Activated effector memory CD4-positive, alpha-beta T cell treated with Interleukin-2 at 50 U/mL for 16 hours (primary cell): ENCODE measurements at regions not wholly inside any gene's neighbourhood (a gene's known extent, or its start where the extent isn't known, plus 50 kb on each side); places are given as distances from the start of the nearest gene placed in this dataset.

Experiments
- DNase-seq: peaks from one replicate; pipeline ENCODE4 v3.0.0-alpha.2; 2020

DNA sequence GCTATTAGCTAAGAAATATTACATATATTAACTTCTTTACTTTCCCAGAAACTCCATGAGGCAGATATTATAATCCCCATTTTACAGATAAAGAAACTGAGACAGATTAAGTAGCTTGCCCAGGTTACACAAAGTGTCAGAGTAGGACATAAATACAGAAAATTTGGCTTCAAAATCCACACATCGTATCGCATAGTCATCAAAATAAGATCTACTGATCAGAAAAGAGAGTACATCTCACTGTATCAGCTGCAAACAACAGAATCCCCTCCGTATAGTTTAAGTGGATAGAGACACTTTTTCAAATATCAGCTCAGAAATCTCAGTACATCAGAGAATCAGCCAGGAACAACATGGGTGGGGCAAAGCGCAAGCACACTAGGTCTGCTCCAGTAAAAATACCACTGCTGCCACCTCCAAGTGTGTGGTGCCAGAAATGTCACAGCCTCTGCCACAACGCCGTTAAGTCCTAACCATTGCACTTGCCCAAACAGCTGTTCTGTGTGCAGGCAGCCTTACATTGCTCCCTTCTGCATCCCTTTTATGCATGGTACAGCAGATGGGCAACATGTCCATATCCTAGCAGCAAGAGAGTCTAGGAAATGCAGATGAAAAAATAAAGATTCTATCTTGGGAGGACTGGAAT, 204.8 kb downstream of the KLF12 start:
- DNase-seq = no peak

- no peak for DNase-seq
Observed at GRCh38 chr13:73924607-73925006, 209.6 kb downstream of the KLF12 start.

DNA sequence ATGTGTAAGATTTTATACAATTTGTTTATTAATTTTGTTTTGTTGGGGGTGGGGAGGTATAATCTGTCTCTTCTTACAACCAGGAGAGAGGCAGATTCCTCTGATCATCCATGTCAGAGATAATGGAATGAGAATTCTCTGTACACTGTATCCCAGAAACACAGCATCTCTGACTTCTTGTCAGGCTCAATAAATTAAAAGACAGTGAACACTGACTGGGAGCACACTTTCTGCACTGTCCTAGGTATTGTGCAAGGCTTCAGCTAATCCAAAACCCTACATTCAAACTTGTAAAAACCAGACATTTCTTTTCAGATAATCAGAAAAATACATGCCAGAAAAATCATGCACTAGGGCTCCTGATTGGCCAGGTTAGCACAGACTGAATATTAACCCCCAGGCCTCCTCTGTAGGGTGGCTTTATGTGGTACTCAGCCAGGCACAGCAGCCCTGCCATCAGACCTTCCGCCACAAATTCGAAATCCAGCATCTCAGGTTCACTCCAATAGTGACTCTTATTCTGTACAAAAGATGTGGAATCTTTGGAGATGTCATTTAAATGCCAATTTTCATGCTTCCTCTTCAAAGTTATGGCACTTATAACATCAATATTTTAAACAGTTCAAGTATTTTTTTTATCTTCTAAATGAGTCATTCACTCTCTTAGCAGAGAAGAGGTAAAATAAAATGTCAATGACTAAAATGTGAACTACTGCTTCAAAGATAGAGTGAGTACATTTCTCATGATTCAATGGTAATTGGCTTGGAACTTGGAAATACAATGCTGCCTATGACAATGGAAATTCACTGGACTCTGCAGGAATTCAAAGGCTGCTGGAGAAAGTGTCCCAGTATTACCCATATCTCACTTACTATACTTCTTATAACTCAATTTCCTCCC, 211.5 kb downstream of the KLF12 start:
- DNase-seq = no peak

DNA sequence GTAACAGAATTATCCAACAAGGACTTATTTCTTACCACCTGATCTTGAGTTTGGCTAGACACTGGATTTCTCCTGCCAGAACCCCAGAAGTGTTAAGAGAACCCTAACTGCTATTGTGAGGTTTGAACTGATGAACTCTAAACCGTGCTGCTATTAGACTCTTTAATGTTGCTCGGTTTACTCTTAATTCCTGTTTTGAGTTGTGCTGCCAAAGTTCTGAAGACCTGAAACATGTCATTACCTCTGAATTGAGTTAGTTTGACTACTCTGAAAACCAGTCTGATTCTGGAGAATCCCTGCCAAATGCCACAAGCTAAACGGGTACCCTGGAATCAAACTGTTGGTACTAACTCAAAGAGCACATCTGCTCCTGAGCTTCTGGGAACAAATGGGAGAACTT, 215.5 kb downstream of the KLF12 start:
- DNase-seq = no peak

GRCh38 chr13:73913751-73914518, 220.3 kb downstream of the KLF12 start:
- no peak for DNase-seq

DNA sequence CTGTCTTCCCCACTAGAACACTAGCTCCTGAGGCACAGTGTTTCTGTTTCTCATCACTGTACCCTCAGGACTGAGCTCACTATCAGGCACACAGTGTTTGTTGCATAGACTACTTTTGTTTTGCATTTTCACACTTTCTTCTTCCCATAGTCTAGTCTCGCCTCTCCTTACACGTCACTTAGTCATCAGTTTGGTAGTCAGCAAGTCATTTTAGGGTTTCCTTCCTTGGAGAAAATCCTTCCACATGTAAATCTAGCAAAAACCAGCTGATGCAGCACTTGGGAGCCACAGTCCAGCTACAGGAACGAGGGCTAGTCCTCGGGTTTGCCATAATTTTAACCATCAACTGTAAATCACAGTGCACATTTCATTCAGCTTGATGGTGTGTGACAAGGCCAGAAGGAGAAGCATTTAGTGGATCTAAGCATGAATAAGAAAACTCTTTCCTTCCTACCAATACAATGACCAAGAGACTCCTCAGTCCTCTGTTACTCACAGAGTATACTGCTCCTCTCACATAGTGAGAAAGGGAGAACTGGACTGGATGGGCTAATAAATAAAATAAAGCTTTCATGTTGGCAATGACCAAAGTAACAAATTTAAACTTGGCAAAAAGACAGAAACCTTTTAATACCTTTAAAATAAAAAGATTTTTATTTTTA, 221.0 kb downstream of the KLF12 start:
- DNase-seq = no peak

DNA sequence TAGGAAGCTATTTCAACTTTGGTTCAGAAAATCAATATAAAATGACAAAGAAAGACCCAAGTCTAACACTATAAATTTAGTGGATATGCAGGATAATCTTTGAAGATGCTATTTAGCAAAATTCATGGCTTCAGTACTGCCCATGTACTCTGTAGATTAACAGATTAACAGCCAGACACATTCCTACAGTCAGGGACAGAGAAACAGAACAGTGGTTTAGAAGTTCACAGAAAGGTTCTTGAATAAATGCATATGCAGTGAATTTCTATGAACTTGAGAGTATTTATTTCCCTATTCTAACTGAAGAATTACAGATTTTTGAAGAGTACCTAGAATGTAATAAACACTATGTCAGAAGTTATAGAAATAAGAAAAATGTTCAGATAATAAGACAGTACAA, 222.8 kb downstream of the KLF12 start:
- DNase-seq = no peak

GRCh38 chr13:73910733-73911132, 223.5 kb downstream of the KLF12 start:
- DNase-seq = no peak

DNA sequence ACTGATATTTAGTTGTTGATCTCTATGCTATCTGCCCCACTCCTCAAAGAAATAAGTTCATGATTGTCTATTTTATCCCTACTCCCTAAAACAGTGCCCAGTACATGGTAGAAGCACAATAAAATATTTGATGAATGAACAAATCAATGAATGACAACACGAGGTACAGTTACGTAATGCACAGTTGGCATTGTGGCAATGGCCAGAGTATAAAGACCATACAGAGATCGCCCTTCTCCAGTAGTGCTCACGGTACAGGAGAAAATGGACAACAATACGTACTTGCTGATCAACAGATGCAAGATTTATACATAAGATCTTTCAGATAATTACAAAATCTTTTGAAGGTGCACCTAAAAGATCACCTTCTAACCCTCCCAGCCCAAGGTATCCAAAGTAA, 225.4 kb downstream of the KLF12 start:
- DNase-seq = no peak

GRCh38 chr13:73904625-73905024, 229.6 kb downstream of the KLF12 start:
- DNase-seq = no peak

DNA sequence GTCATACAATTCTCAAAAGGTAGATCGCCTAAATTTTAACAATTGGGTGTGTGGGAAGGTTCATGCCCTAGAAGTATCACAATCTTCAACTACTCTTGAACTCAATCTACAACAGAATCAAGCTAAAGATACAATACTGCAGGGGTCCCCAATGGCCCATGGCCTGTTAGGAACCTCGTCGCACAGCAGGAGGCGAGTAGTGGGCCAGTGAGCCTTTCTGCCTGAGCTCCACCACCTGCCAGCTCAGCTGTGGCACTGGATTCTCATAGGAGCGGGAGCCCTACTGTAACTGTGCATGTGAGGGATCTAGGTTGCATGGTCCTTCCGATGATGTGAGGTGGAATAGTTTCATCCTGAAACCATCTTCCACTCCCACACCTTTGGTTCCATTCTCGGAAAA, 230.6 kb downstream of the KLF12 start:
- DNase-seq = no peak

GRCh38 chr13:73902847-73903246, 231.4 kb downstream of the KLF12 start:
- DNase-seq = no peak

DNA sequence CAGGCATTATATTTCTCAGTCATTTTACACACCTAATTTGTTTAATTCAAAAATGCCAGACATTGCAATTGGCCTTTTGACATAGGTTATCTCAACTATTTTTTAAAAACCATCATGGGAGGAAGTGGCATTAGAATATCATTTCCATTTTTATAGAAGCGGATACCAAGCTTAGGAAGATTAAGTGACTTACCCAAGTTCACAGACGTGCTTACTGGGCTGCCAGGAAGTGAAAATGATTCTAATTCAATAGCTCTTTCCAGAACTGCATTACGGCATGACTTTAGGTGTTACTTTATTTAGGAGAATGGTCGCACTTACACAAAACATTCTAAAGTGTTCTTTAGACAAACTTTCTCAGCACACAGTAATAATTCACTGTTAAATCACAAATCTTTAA, 231.9 kb downstream of the KLF12 start:
- DNase-seq = no peak

DNA sequence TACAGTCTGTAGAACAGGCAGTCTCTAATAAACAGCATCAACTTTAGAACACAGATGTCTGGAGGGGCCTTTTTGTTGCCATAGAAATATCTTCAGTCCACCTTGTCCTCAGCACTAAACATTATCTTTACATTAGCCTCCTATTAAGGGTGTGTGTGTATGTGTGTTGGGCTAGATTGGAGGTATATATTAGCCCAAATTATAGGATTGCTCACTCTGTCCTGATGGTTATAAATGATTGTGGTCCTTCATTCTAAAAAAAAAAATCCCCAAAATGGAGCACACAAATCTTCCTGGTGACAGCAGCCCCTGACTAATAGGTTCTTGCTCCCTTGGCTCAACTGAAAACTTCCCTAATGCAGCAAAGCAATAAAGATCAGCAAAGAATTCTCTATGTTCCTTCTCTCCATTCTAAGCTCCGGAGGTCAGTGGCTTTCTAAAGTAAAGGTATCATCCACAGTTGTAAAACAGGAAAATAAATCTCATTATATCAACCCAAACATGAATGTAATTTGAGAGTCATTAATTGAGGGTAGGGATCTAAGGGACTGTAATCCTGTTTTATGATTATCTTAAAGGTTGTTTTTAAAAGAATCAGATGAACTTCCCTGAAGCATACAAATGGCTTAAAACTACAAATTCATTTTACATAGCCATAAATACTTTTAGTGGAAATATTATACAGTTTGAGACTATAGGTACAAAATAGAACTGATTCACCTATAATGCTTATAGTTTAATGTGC, 232.7 kb downstream of the KLF12 start:
- DNase-seq = no peak

DNA sequence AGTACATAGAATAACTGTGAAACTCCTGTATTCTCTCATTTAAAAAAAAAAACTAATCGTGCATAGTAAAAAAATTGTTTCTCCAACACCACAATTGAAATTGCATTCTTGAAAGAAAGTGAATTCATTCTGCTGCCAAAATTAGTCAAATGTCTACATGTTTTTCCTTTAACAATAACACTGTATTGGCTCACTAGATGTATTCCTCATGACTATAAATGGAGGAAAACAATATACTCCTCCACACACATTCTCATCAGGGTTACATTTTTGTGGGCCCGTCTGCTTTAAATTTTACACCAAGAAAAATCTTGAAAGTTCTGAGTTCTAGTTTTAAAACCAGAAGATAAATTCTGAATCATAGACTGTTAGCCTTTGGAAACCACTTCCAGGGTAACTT, 233.6 kb downstream of the KLF12 start:
- DNase-seq = no peak

DNA sequence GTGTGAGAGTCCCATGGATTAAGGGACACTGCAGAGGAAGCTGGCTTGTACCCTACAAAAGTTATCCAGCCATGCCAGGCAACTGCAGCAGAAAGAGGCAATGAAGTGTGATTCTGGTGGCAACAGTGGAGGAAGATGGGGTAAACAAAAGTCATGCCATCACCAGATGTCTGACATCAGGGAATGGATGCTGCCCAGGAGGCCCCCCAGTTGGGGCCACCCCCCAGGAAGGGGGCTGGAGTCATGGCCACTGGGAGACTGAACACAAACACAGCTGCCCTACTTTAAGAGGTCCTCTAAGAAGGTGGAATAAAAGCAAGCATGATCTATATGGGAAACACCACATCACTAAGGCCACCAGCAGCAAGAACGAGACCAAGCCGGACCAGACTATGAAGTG, 235.3 kb downstream of the KLF12 start:
- no peak for DNase-seq

GRCh38 chr13:73898276-73898675, 235.9 kb downstream of the KLF12 start:
- no peak for DNase-seq

GRCh38 chr13:73894995-73895571, 239.1 kb downstream of the KLF12 start:
- DNase-seq = no peak

DNA sequence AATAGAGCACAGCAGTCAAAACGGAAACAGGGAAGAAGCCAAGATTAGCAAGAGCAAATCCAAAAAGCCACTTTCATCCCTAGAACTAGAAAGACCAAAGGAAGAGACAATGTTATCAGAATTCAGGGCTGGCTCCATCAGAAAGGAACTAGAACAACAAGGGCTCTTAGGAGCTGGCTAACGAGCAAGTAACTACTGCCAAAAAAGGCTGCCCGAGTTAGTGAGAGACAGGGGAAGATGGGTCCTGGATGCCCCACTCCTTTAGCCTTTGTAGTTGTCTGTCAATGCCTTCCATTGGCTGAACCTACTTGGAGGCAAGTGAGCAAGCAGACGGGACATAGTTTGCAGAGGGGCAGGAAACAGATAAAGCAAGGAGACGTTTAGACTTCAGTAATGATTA, 240.4 kb downstream of the KLF12 start:
- DNase-seq = no peak

GRCh38 chr13:73891805-73892204, 242.4 kb downstream of the KLF12 start:
- no peak for DNase-seq

DNA sequence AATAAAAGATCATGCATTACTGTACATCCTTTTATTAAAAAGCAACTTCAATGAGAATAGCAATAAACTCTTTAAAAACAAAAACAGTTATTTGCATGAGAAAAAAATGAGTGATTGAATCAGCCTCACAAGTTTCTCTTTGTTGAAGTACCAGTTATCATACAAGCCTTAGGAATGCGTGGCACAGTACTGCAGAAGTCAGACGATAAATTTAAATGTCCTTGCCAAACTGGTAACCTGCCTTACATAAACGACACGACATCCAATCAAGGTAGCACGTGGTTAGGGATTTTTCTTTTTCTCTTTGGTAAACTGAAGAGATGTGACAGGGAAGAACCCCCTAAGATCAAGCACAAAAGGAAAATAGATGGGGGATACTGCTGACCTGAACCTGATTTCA, 251.0 kb downstream of the KLF12 start:
- DNase-seq = no peak

GRCh38 chr13:73880365-73880764, 253.8 kb downstream of the KLF12 start:
- DNase-seq = no peak
